ENCODE measurements at regions not wholly inside any gene's neighbourhood (a gene's known extent, or its start where the extent isn't known, plus 50 kb on each side); places are given as distances from the start of the nearest gene placed in this dataset.

- no peak overlapping the region for H3K4me3 ChIP-seq (replicated peaks in 1 of 3; ENCODE audit: insufficient read depth in 1 of 3, low read depth in 2 of 3, low read length in 3 of 3)
- BruUV-seq (replicated peaks) = no TSS peak
- H3K36me3 ChIP-seq (replicated peaks in 1 of 2; ENCODE audit: control insufficient read depth in 1 of 2, insufficient read depth in 2 of 2, low read length in 2 of 2) = no peaks in the 10 kb centered on the region
- WGBS (ENCODE audit: low lambda C conversion rate) = 10% methylated on average over 5 of the region's 5 CpGs
- no peak overlapping the region for H3K27ac ChIP-seq (ENCODE audit: extremely low read length, insufficient read depth, low read length)
- no peak for DNase-seq (ENCODE audit: low spot score)
- no peak for TF ChIP-seq CTCF (CRISPR knock-in tag; IDR thresholded peaks at IDR 0.05)
- TF ChIP-seq EZH2 (conservative IDR thresholded peaks at IDR 0.05; ENCODE audit: low read depth, low read length) = 0 out of 2 replicates have a peak, but pooled peaks have one; percentile 1
- H3K9me3 ChIP-seq (ENCODE audit: low read length) = no peaks in the 10 kb centered on the region
- intact Hi-C loops (cut with micrococcal nuclease; ENCODE audit: unreplicated experiment) = no loop called here
- no peak overlapping the region for H3K4me2 ChIP-seq (ENCODE audit: low read depth, low read length)
- peaks cover 2% of the 10 kb centered on the region; the same call in 1 of the 2 replicates for H3K4me1 ChIP-seq (ENCODE audit: insufficient read depth, low read length)
- POLR2A ChIA-PET = no interaction called here
- H2AFZ ChIP-seq (ENCODE audit: low read length) = no peak overlapping the region
- in situ Hi-C loops (cut with HindIII; ENCODE audit: extremely low pct_ligation_motif_present, low pct_unique_long_range_greater_than_20kb) = no loop called here
- ATAC-seq = no peak
- H3K9ac ChIP-seq (ENCODE audit: insufficient read depth, low read depth, low read length) = no peak overlapping the region
- no peaks in the 10 kb centered on the region for H3K79me2 ChIP-seq (ENCODE audit: insufficient read depth, low read length)
- peaks cover 5 to 51% of the 10 kb centered on the region in 2 experiments; a peak in 4 of 5 replicates for H3K27me3 ChIP-seq (ENCODE audit: control insufficient read depth in 1 of 2, insufficient read depth in 2 of 2, low read length in 2 of 2)
- peak; percentile 36 for FAIRE-seq
- H4K20me1 ChIP-seq (ENCODE audit: insufficient read depth, low read length) = no peaks in the 10 kb centered on the region
- CTCF ChIA-PET (ENCODE audit: low intra/inter-chr PET ratio, low total read pairs) = no interaction called here
Measured at GRCh38 chr20:47876311-47877088, 91.2 kb upstream of the SULF2 start.

- in situ Hi-C loops (cut with HindIII; ENCODE audit: extremely low pct_ligation_motif_present, low pct_unique_long_range_greater_than_20kb) = no loop called here
- no peaks in the 10 kb centered on the region for H4K20me1 ChIP-seq (ENCODE audit: insufficient read depth, low read length)
- no peak overlapping the region for H3K9ac ChIP-seq (ENCODE audit: insufficient read depth, low read depth, low read length)
- no peak for DNase-seq (ENCODE audit: low spot score)
- H3K4me3 ChIP-seq (replicated peaks in 1 of 3; ENCODE audit: insufficient read depth in 1 of 3, low read depth in 2 of 3, low read length in 3 of 3) = no peak overlapping the region
- H3K36me3 ChIP-seq (replicated peaks in 1 of 2; ENCODE audit: control insufficient read depth in 1 of 2, insufficient read depth in 2 of 2, low read length in 2 of 2) = no peaks in the 10 kb centered on the region
- ChIA-PET POLR2A (no interaction called here), CTCF (ENCODE audit: low intra/inter-chr PET ratio, low total read pairs) (no interaction called here)
- peaks cover 5 to 51% of the 10 kb centered on the region in 2 experiments; a peak in 4 of 5 replicates for H3K27me3 ChIP-seq (ENCODE audit: control insufficient read depth in 1 of 2, insufficient read depth in 2 of 2, low read length in 2 of 2)
- intact Hi-C loops (cut with micrococcal nuclease; ENCODE audit: unreplicated experiment) = loop anchor here (2.0 kb wide), 1 partner anchor 53 kb away; no protein-coding TSS in a partner anchor
- H2AFZ ChIP-seq (ENCODE audit: low read length) = no peak overlapping the region
- no peak for ATAC-seq
- no peaks in the 10 kb centered on the region for H3K79me2 ChIP-seq (ENCODE audit: insufficient read depth, low read length)
- no peaks in the 10 kb centered on the region for H3K9me3 ChIP-seq (ENCODE audit: low read length)
- FAIRE-seq = no peak
- H3K27ac ChIP-seq (ENCODE audit: extremely low read length, insufficient read depth, low read length) = no peak overlapping the region
- WGBS (ENCODE audit: low lambda C conversion rate) = 15% methylated on average over 13 of the region's 13 CpGs
- no peak overlapping the region for H3K4me2 ChIP-seq (ENCODE audit: low read depth, low read length)
- no TSS peak for BruUV-seq (replicated peaks)
- peaks cover 13% of the 10 kb centered on the region for H3K4me1 ChIP-seq (ENCODE audit: insufficient read depth, low read length)
- TF ChIP-seq NAIF1 (CRISPR knock-in tag; IDR thresholded peaks at IDR 0.05; ENCODE audit: borderline replicate concordance) (no peak), SIN3B (IDR thresholded peaks at IDR 0.05; ENCODE audit: low read length) (no peak), ZBTB33 (CRISPR knock-in tag; IDR thresholded peaks at IDR 0.05) (no peak), PHF8 (CRISPR knock-in tag; IDR thresholded peaks at IDR 0.05) (no peak), MXD3 (CRISPR knock-in tag; IDR thresholded peaks at IDR 0.05) (no peak), TFDP1 (CRISPR knock-in tag; IDR thresholded peaks at IDR 0.05; ENCODE audit: borderline replicate concordance) (no peak), ZNF740 (CRISPR knock-in tag; IDR thresholded peaks at IDR 0.05) (no peak), CHD2 (IDR thresholded peaks at IDR 0.05; ENCODE audit: low read depth, low read length) (no peak)
Measured at GRCh38 chr20:47875297-47876025, 90.2 kb upstream of the SULF2 start.
